SH-SY5Y (cell line): ENCODE measurements at regions not wholly inside any gene's neighbourhood (a gene's known extent, or its start where the extent isn't known, plus 50 kb on each side); places are given as distances from the start of the nearest gene placed in this dataset.

Experiments
- GATA2 ChIP-seq: IDR thresholded peaks from 2 replicates; pipeline ENCODE4 v1.6.1; 2011; ENCODE audit warnings: mild to moderate bottlenecking, low read depth, low read length
- GATA3 ChIP-seq: IDR thresholded peaks from 2 replicates; pipeline ENCODE4 v1.6.1; 2011; ENCODE audit warnings: low read depth, mild to moderate bottlenecking, low read length, moderate library complexity

DNA sequence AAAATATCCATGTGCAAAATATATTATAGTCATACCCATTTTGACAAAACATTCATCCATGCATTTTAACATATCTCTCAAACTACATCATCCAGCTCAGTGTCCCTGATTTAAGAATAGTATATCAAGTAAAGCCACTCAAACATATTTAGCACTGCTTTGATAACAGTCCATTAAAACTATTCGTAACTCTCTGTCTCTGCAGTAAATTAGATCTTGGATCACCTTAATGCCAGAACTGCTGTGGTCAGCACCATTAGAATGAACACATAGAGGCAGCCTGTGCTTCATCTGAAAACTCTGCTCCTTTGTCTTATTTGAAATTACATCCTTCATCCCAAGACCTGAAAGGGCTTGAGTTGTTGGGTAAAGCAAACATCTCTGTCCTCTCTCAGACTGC lies 234.0 kb downstream of the MBD2 start:
- TF ChIP-seq GATA3 = no peak
- no peak for TF ChIP-seq GATA2

DNA sequence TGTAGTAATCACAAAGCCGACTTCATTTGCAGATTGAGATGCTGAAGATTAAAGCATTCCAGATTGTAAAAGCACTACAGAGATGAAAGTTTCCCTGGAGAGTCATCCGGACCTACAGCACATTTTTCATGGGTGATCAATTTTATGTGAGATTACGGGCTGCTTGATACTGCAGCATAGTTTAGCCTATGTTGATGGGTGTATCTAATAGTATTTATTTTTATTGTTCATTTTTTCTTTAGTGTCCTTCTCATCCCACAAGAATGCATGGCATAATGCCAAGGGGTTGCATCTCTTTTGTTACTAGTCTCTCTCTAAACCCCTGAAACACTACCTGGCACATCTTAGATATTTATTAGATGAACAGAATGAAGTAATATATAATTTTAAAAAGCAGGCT lies 240.4 kb downstream of the MBD2 start:
- TF ChIP-seq GATA3 (no peak), GATA2 (no peak)

DNA sequence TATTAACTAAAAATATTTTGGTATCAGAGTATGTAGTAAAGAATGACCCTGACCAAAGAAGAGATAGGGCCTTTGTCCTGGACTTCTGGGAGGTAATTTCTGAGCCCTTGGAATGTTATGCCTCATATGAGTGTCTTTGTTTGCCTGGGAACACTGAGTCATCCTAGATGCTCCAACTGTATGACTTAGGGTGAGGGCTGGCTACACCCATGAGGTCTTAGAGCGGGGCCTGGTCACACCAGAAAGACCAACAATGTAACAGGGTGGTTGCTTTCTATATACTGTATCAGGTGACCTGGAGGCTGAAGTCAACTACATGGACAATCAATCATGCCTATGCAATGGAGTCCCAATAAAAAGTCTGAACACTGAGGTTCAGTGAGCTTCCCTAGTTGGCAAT lies 253.1 kb downstream of the MBD2 start:
- TF ChIP-seq GATA2 = no peak
- TF ChIP-seq GATA3 = no peak

DNA sequence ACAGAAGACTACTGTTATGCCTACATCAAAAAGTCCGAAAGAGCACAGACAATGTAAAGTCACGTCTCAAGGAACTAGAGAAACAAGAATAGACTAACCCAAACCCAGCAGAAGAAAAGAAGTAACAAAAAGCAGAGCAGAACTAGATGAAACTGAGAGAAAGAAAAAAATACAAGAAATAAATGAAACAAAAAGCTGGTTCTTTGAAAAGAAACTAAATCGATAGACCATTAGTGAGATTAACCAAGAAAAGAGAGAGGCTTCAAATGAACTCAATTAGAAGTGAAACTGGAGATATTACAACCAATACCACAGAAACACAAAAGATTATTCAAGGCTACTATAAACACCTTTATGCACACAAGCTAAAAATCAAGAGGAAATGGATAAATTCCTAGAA lies 271.8 kb downstream of the MBD2 start:
- TF ChIP-seq GATA3 = no peak
- no peak for TF ChIP-seq GATA2

DNA sequence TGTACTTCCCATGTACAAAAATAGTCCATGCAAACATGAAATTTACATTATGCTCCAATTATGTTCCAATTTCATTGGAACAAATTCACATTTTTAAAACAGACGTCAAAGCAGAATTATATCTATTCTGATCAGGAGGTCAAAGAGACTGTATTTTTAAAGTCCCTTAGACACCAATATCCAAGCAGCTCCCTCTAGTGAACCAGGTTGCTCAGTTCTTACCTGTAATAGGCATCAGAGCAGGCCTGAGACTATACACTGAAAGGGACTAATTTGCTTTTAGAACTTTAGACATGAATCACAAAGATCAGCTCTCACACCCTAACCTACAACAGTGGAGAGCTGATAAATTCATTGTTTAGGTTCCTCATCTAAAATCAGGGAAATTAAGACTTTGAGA lies 273.9 kb downstream of the MBD2 start:
- no peak for TF ChIP-seq GATA3
- no peak for TF ChIP-seq GATA2

DNA sequence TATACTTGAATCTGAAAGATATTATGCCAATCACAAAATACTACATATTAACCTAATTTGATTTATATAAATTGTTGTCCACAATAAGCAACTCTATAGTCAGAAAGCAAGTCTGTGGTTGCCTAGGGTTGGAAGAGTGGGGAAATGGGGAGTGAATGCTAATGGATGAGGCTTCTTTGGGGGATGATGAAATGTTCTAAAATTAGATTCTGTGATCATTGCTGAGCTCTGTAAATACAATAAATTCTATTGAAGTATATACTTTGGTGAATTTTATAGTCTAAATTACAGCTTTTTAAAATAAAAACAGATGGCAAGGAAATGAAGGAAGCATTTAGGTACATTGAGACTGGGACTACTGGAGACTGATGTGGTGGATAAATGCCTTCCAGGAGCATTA lies 275.5 kb downstream of the MBD2 start:
- TF ChIP-seq GATA2 = no peak
- no peak for TF ChIP-seq GATA3

DNA sequence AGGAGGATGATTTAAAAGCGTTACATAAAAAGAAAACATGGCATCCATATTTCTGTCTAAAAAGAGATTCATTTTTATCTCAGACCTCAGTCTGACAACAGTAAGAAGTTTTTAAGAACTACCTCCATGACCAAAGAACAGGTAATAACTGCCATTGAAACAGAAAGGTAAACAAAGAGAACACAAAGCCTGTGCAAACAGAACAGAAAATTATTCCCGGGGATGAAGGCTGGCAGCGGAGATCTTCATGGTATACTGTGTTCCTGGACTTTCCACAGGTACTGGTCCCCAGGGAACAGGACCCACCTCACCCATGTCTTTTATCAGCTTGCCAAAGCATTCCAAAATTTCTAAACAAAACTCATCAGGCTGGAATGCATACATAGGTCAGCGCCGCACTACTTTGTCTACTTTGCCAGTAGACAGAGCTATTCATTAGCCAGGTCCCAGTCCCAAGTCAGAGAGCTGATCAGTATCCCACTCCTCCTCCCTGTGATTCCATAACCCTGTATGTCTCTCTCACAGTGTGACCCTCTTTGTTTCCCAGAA lies 277.3 kb downstream of the MBD2 start:
- TF ChIP-seq GATA3 (no peak), GATA2 (no peak)

DNA sequence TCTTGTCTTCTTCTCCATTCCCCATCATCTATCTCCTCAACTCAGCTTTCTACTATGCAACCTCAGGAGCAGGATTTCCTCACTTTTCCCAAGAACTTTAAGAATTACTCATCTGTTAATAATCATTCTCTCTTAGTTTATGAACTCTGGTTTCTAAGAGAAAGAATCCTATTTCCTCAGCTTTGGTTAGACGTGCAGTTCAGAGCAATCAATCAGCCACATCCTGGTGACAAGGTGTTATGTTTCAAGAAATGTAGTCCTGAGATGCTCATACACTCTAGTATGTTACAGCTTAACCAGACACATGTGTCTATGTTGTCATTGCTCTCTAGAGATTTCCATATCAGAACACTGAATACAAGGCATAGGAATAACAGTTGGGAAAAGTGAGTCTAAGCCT lies 277.9 kb downstream of the MBD2 start:
- TF ChIP-seq GATA3 = no peak
- TF ChIP-seq GATA2 = no peak

DNA sequence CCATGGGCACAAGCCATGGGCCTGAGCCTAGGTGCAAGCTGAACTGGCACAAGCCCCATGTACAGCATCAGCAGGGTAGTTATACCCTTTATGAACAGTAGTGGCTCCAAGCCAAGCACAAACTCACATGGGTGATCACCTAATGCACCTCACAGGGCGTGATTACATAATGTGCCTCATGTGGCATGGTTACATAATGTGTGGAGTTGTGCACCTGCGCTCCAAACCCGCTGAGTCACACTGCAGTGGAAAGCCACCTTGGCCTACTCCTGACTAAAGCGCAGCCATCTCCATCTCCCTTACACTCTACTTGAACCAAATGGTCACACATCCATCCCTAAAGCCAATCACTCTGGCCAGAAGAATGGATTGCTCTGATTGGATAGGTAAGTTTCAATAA lies 279.7 kb downstream of the MBD2 start:
- no peak for TF ChIP-seq GATA3
- TF ChIP-seq GATA2 = no peak

DNA sequence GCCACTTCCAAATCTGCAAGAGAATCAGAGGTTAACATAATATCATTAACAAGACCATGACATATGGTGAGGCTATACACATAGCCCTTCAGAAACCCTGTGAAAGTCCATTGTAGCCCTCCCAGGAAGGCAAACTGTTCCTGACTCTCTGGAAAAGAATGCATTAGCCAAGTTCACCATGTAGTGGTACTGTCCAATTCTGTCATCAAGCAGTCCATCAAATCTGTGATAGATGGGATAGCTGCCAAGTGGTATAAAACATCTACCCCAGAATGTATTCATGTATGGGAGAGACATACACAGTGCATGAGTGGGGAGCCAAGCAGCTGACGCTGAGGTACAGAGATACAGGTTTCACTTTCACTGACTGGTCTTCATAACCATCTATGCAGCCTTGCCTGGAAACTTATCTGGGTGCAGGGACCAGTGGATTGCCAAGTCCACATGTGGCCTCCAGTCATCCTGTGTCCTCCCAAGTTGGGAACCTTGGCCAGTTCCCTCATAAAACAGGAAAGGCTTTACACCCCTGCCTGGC lies 281.1 kb downstream of the MBD2 start:
- TF ChIP-seq GATA3 (no peak), GATA2 (no peak)

DNA sequence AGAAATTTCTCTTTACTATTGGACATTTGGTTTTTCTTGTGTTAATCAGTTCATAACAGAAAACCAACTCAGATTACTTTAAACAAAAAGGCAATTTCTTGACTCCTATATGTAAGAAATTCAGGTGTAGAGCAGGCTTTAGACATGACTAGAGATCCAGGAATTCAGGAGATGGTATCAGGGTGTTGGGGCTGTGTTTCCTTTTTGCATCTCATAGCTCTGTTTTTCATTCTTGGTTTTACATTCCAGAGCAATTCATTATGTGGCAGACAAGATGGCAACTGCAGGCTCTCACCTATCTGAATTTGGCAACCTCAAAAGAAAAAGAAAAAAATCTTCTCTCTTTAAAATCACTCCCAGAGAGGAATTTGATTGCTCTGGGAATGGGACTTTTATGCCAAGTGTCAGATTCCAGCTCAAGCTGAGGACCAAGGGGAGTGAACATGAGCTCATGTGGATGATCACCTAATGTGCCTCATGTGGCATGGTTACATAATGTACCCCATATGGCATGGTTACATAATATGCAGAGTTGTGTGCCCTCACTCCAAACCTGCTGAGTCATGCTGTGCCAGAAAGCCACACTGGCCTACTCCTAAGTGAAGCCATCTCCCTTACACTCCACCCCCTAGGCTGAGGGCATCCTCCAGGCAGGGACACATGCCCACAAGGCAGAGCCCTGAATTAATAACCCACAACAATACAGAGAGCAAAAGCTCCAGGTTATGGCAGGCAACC lies 282.7 kb downstream of the MBD2 start:
- no peak for TF ChIP-seq GATA2
- TF ChIP-seq GATA3 = no peak

DNA sequence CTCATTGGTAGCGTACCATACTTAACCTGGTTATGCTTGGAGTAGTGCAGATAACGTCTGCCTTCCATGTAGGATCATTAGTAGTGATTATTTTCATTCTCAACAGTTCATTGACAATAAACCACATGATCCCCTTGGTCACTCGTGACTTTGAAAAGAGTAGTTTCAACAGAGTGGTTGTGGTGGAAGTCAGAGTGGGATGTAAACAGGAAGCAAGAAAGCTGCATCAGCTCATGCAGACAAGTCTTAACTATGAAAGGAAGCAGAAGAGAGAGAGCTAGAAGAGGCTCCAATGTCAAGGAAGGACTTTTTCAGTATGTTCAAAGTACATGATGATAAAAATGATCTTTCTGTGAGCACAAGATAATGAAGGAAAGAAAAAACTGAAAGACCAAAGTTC lies 287.4 kb downstream of the MBD2 start:
- no peak for TF ChIP-seq GATA2
- TF ChIP-seq GATA3 = no peak

DNA sequence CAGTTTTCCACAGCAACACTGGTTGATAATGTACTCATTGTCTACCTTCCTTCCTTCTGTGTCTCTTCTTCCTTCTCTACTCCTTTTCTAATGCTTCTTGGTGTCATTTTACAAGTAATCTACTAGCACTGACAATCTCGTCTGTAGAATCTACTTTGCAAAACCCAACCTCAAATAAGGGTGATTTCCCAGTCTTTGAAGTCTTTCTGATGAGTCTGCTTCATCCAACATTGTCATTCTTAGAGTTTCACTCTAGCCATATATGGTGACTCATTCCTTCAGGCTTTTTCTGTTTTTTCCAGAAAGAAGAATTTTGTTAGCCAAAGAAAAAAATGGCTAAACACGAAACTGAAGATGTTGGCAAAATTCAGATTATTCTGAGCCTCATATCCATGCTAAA lies 288.7 kb downstream of the MBD2 start:
- no peak for TF ChIP-seq GATA3
- TF ChIP-seq GATA2 = no peak

DNA sequence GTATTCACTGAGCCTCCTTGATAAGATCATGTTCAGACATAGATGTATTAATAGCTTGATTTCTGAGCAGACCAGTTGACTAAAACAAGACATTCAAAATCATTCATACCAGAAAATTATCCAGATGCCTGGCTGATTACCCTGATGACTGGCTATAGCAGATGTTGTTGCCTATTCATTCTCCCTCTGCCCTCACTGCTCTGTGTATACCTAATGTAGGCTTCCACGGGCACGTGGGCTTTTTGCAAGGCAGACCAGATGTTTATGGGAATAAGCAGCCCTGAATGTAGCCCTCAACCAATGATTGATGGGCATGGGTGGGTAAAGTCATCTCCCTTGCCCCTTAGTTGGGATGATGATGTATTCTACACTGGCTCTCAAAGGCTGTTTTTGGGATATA lies 289.1 kb downstream of the MBD2 start:
- TF ChIP-seq GATA3 = no peak
- TF ChIP-seq GATA2 = no peak

DNA sequence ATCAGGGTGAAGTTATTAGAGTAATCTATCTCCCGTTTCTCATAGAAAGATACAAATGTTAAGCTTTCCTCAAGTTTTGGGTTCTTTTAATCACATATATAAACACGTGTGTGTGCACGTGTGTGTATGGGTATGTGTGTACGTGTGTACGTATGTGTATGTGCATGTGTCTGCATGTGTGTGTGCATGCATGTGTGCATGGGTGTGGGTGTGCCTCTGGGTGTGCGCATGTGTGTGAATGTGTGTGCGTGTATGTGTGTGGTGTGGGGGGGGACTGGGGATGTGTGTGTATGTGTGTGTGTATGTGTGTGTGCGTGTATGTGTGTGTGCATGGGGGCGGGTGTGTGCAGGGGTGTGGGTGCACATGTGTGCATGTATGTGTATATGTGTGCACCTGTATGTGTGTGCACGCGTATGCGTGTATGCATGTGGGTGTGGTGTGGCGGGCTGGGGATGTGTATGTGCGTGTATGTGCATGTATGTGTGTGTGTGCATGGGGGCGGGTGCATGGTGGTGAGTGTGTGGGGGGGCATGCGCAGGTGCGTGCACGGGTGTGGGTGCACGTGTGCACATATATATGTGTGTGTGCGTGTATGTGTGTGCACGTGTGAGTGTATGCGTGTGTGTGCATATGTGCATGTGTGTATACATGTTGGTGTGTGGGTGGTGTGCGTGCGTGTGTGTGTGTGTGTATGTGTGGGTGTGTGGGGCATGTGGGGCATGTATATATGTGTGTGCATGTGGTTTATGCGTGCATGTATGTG lies 304.0 kb downstream of the MBD2 start:
- TF ChIP-seq GATA2 = no peak
- TF ChIP-seq GATA3 = no peak
